OCI-LY3 (cell line): ENCODE measurements at regions not wholly inside any gene's neighbourhood (a gene's known extent, or its start where the extent isn't known, plus 50 kb on each side); places are given as distances from the start of the nearest gene placed in this dataset.

Source experiments
- H2AFZ ChIP-seq: fragments of 200-600, 300-600 bp; shearing (Covaris generic); 2 replicates; pipeline ENCODE4 v1.6.0; 2014; ENCODE audit warnings: antibody characterized with exemption, low read depth, low read length
- H3K27ac ChIP-seq: fragments of 200-600, 300-600 bp; sonication (generic); 2 replicates; pipeline ENCODE4 v1.5.1; 2014; ENCODE audit warnings: mild to moderate bottlenecking, low read length, moderate library complexity, mixed read lengths
- H3K27me3 ChIP-seq: fragments of 200-600, 300-600 bp; sonication (generic); 2 replicates; pipeline ENCODE4 v1.6.1; 2014; ENCODE audit warnings: low read depth, low read length, mixed read lengths
- H3K36me3 ChIP-seq: fragments of 200-600, 300-600 bp; sonication (generic); replicated peaks from 2 replicates; pipeline ENCODE3; 2014; ENCODE audit warnings: low read depth, low read length, mixed read lengths
- H3K4me1 ChIP-seq: fragments of 300-600, 200-600 bp; sonication (generic); 2 replicates; pipeline ENCODE4 v1.6.1; 2014; ENCODE audit warnings: low read length, mixed read lengths
- H3K4me2 ChIP-seq: fragments of 200-600, 300-600 bp; sonication (generic); 2 replicates; pipeline ENCODE4 v1.6.1; 2014; ENCODE audit warnings: low read length, mixed read lengths
- H3K4me3 ChIP-seq: fragments of 300-600, 200-600 bp; sonication (generic); 2 replicates; pipeline ENCODE4 v1.5.1; 2014; ENCODE audit warnings: antibody characterized with exemption, mild to moderate bottlenecking, low read length, moderate library complexity
- H3K79me2 ChIP-seq: fragments of 300-600, 200-600 bp; shearing (Covaris generic); 2 replicates; pipeline ENCODE4 v1.6.1; 2014; ENCODE audit warnings: mild to moderate bottlenecking, low read length, mixed read lengths
- H3K9ac ChIP-seq: fragments of 300-600, 200-600 bp; shearing (Covaris generic); 2 replicates; pipeline ENCODE4 v1.6.0; 2014; ENCODE audit warnings: mild to moderate bottlenecking, low read length, moderate library complexity
- H3K9me3 ChIP-seq: fragments of 200-600, 300-600 bp; shearing (Covaris generic); 2 replicates; pipeline ENCODE4 v1.6.1; 2014; ENCODE audit warnings: low read length, mixed read lengths; ENCODE audit not compliant: insufficient read depth
- H4K20me1 ChIP-seq: fragments of 200-600, 300-600 bp; sonication (generic); 2 replicates; pipeline ENCODE4 v1.6.1; 2016; ENCODE audit warnings: low read length, mixed read lengths; ENCODE audit not compliant: insufficient read depth
- EZH2phosphoT487 ChIP-seq: fragments of 200-600 bp; shearing (Covaris generic); IDR thresholded peaks from 2 replicates; pipeline ENCODE4 v1.6.1; 2018; ENCODE audit warnings: antibody characterized with exemption, mixed run types, low read depth
- TF ChIP-seq, protein P1 (sequence below): fragments of 200-600, 300-600 bp; sonication (generic); IDR thresholded peaks from 2 replicates; pipeline ENCODE4 v1.5.1; 2014; ENCODE audit warnings: antibody characterized with exemption, low read length, low read depth

DNA sequence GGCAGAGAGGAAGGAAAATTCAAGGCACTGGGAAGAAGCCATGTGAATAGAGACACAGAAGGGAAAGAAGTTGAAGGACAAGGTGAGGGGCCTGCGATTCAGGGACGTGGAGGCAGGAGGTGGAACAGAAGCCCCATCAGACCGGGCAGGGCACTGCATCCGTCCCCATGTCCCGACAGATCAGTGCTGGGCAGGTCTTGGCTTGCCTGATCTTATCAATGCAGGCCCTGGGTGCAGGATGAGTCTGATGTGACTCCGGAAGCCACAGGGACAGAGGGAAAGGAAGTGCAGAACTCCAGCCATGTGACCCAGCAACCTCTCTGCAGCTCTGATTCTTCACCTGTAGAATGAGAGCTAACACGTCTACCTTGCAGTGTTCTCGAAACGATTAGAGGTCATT, 136.2 kb upstream of the CTBP2 start:
- H2AFZ ChIP-seq, result no peak overlapping the region
- H3K27me3 ChIP-seq, result no peaks in the 10 kb centered on the region
- H3K27ac ChIP-seq, result no peak overlapping the region

DNA sequence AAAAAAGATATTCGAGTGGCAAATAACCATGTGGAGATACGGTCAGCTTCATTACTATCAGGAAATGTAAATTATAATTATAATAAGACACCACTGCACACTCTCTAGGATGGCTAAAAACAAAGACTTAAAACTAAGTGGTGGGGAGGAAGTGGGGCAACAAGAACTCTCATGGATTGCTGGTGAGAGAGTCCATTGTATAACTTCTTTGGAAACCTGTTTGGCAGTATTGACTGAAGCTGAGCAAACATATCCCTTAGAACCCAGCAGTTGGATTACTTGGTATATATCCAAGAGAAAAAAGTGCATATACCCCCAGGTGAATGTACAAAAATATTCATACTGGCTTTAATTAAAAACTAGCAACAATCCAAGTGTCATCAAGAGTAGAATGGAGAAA, 133.7 kb upstream of the CTBP2 start:
- Histone ChIP-seq H3K36me3 (no peaks in the 10 kb centered on the region), H3K4me3 (no peak overlapping the region), H3K9ac (no peak overlapping the region), H2AFZ (no peak overlapping the region), H3K4me1 (no peaks in the 10 kb centered on the region), H3K4me2 (no peak overlapping the region), H3K27me3 (no peaks in the 10 kb centered on the region), H3K79me2 (no peaks in the 10 kb centered on the region), H3K9me3 (no peaks in the 10 kb centered on the region), H4K20me1 (no peaks in the 10 kb centered on the region), H3K27ac (no peak overlapping the region)
- TF ChIP-seq EZH2phosphoT487, result no peak
- TF ChIP-seq, protein P1, sequence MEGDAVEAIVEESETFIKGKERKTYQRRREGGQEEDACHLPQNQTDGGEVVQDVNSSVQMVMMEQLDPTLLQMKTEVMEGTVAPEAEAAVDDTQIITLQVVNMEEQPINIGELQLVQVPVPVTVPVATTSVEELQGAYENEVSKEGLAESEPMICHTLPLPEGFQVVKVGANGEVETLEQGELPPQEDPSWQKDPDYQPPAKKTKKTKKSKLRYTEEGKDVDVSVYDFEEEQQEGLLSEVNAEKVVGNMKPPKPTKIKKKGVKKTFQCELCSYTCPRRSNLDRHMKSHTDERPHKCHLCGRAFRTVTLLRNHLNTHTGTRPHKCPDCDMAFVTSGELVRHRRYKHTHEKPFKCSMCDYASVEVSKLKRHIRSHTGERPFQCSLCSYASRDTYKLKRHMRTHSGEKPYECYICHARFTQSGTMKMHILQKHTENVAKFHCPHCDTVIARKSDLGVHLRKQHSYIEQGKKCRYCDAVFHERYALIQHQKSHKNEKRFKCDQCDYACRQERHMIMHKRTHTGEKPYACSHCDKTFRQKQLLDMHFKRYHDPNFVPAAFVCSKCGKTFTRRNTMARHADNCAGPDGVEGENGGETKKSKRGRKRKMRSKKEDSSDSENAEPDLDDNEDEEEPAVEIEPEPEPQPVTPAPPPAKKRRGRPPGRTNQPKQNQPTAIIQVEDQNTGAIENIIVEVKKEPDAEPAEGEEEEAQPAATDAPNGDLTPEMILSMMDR, result no peak

More for the DNA sequence above, 136.2 kb upstream of the CTBP2 start:
- no peaks in the 10 kb centered on the region for H3K79me2 ChIP-seq
- no peaks in the 10 kb centered on the region for H3K36me3 ChIP-seq
- H4K20me1 ChIP-seq, result no peaks in the 10 kb centered on the region
- H3K4me2 ChIP-seq, result no peak overlapping the region
- H3K9ac ChIP-seq, result no peak overlapping the region
- H3K4me1 ChIP-seq, result no peaks in the 10 kb centered on the region
- TF ChIP-seq EZH2phosphoT487, result no peak
- TF ChIP-seq, protein P1, result no peak
- no peak overlapping the region for H3K4me3 ChIP-seq
- H3K9me3 ChIP-seq, result no peaks in the 10 kb centered on the region

DNA sequence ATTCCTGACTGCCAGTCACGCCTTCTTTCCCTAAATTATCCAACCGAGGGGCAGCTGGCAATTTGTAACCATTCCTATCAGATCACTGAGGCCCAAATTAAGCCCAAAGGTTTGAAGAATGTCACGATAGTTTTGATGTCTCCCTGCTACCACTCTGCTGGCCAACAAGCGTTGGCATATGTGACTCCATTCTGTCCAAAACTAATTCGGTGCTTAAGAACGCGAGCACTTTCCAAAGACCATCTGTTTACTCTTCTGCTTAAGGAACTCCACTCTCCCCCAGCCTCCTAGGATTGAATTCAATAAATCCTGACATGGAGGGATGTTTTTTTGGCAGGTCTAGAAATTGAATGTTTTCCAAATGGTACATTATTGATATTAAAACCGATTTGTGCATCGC, 131.5 kb upstream of the CTBP2 start:
- no peaks in the 10 kb centered on the region for H3K9me3 ChIP-seq
- no peak for TF ChIP-seq EZH2phosphoT487
- TF ChIP-seq, protein P1, result no peak
- no peak overlapping the region for H2AFZ ChIP-seq
- no peak overlapping the region for H3K4me2 ChIP-seq
- H3K79me2 ChIP-seq, result no peaks in the 10 kb centered on the region
- no peaks in the 10 kb centered on the region for H3K4me1 ChIP-seq
- no peak overlapping the region for H3K9ac ChIP-seq
- no peaks in the 10 kb centered on the region for H3K27me3 ChIP-seq
- H3K36me3 ChIP-seq, result no peaks in the 10 kb centered on the region
- H3K4me3 ChIP-seq, result no peak overlapping the region
- H4K20me1 ChIP-seq, result no peaks in the 10 kb centered on the region
- H3K27ac ChIP-seq, result no peak overlapping the region

DNA sequence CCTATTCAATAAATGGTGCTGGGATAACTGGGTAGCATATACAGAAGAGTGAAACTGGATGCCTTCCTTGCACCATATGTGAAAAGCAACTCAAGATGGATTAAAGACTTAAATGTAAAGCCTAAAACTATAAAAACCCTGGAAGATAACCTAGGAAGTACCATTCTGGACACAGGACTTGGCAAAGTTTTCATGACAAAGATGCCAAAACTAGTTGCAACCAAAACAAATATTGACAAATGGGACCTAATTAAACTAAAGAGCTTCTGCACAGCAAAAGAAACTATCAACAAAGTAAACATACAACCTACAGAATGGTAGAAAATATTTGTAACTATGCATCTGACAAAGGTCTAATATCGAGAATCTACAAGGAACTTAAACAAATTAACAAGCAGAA, 129.1 kb upstream of the CTBP2 start:
- no peak overlapping the region for H3K9ac ChIP-seq
- H3K9me3 ChIP-seq, result no peaks in the 10 kb centered on the region
- no peaks in the 10 kb centered on the region for H3K36me3 ChIP-seq
- no peaks in the 10 kb centered on the region for H3K27me3 ChIP-seq
- H3K4me2 ChIP-seq, result no peak overlapping the region
- no peaks in the 10 kb centered on the region for H4K20me1 ChIP-seq
- TF ChIP-seq EZH2phosphoT487, result no peak
- TF ChIP-seq, protein P1, result no peak
- H3K4me1 ChIP-seq, result no peaks in the 10 kb centered on the region
- no peak overlapping the region for H3K27ac ChIP-seq
- no peak overlapping the region for H2AFZ ChIP-seq
- no peaks in the 10 kb centered on the region for H3K79me2 ChIP-seq
- H3K4me3 ChIP-seq, result no peak overlapping the region
